ENCODE measurements at regions not wholly inside any gene's neighbourhood (a gene's known extent, or its start where the extent isn't known, plus 50 kb on each side); places are given as distances from the start of the nearest gene placed in this dataset.

DNA sequence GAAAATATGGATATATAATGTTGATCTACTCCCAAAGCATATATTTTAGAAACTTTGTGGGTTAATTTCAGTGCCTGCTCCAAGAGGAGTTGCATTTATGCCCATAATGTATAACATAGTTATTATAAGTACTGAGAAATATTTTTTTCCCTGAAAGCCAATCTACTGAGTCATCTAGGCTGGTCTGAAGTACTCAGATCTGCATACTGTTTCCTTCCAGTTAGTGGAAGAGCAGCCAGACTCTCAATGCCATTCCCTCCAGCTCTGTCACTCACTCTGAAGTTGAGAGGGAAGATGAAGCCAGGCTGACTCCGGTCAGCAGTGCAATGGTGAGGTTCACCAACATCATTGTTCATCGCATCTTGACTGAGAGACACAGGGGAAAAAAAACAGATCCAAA, 505.1 kb downstream of the PPARGC1A start:
- TF ChIP-seq, protein P1, sequence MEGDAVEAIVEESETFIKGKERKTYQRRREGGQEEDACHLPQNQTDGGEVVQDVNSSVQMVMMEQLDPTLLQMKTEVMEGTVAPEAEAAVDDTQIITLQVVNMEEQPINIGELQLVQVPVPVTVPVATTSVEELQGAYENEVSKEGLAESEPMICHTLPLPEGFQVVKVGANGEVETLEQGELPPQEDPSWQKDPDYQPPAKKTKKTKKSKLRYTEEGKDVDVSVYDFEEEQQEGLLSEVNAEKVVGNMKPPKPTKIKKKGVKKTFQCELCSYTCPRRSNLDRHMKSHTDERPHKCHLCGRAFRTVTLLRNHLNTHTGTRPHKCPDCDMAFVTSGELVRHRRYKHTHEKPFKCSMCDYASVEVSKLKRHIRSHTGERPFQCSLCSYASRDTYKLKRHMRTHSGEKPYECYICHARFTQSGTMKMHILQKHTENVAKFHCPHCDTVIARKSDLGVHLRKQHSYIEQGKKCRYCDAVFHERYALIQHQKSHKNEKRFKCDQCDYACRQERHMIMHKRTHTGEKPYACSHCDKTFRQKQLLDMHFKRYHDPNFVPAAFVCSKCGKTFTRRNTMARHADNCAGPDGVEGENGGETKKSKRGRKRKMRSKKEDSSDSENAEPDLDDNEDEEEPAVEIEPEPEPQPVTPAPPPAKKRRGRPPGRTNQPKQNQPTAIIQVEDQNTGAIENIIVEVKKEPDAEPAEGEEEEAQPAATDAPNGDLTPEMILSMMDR (IDR thresholded peaks at IDR 0.05): no peak
- no peak for TF ChIP-seq POLR2A (IDR thresholded peaks at IDR 0.05)
